Tibial nerve (tissue), 4 donors: ENCODE measurements at regions not wholly inside any gene's neighbourhood (a gene's known extent, or its start where the extent isn't known, plus 50 kb on each side); places are given as distances from the start of the nearest gene placed in this dataset.

Experiments
- CTCF ChIP-seq, 5 experiments: fragments of 200-600 bp in 3 of 5; fragments of 450-650 bp in 2 of 5; sonication (generic) in 3 of 5; IDR thresholded peaks; one replicate each; pipeline ENCODE4 v1.5.1; 2016 to 2019; ENCODE audit warnings: antibody characterized with exemption in 5 of 5, mild to moderate bottlenecking in 3 of 5, moderate library complexity in 2 of 5
- EP300 ChIP-seq, 2 donors: sonication (generic); formaldehyde crosslinking; IDR thresholded peaks; one replicate each; pipeline ENCODE4 v1.6.1; 2017; ENCODE audit warnings: antibody characterized with exemption in 2 of 2, mild to moderate bottlenecking in 1 of 2
- POLR2A ChIP-seq, 2 donors: fragments of 450-650 bp; IDR thresholded peaks; one replicate each; pipeline ENCODE4 v1.6.1; 2017; ENCODE audit warnings: antibody characterized with exemption in 2 of 2, mild to moderate bottlenecking in 2 of 2, moderate library complexity in 2 of 2

GRCh38 chr18:56445422-56445821, 193.0 kb downstream of the TXNL1 start:
- TF ChIP-seq POLR2A (IDR thresholded peaks at IDR 0.05) (no peak), CTCF (IDR thresholded peaks at IDR 0.05) (no peak), EP300 (IDR thresholded peaks at IDR 0.05) (no peak)
